ENCODE measurements at regions not wholly inside any gene's neighbourhood (a gene's known extent, or its start where the extent isn't known, plus 50 kb on each side); places are given as distances from the start of the nearest gene placed in this dataset.
"Not testable (repeated sequence)": the region's sequence is repeated elsewhere in the genome, so short reads cannot be mapped to it uniquely, and the experiment has no call there.

- Mint-ChIP-seq H3K27ac (no peak overlapping the region), H3K4me3 (no peak overlapping the region), H3K36me3 (ENCODE audit: insufficient read depth in 2 of 2) (peaks cover 0 to 4% of the 10 kb centered on the region in 2 donors), H3K9me3 (peaks cover 2 to 3% of the 10 kb centered on the region in 2 donors), H3K27me3 (ENCODE audit: low read depth) (no peaks in the 10 kb centered on the region), H3K4me1 (ENCODE audit: low read depth) (no peaks in the 10 kb centered on the region)
- no peak for ATAC-seq (replicated peaks in 1 of 2)
- no peak for DNase-seq
These were observed 129.4 kb upstream of the BCOR start for GRCh38 chrX:40227125-40227524.

GRCh38 chrX:40224658-40225057 is 126.9 kb upstream of the BCOR start:
- H3K36me3 Mint-ChIP-seq (ENCODE audit: insufficient read depth in 2 of 2) = peaks cover 0 to 6% of the 10 kb centered on the region in 2 donors
- no peaks in the 10 kb centered on the region for H3K4me1 Mint-ChIP-seq (ENCODE audit: low read depth)
- H3K27ac Mint-ChIP-seq = no peak overlapping the region
- DNase-seq (no peak), ATAC-seq (replicated peaks in 1 of 2) (no peak)
- H3K9me3 Mint-ChIP-seq = peaks cover 2 to 3% of the 10 kb centered on the region in 2 donors
- H3K4me3 Mint-ChIP-seq = no peak overlapping the region
- H3K27me3 Mint-ChIP-seq (ENCODE audit: low read depth) = no peaks in the 10 kb centered on the region

- not testable (repeated sequence) for ATAC-seq (replicated peaks in 1 of 2); H3K4me3 Mint-ChIP-seq; H3K4me1 Mint-ChIP-seq (ENCODE audit: low read depth); H3K36me3 Mint-ChIP-seq (ENCODE audit: insufficient read depth in 2 of 2); H3K9me3 Mint-ChIP-seq; H3K27me3 Mint-ChIP-seq (ENCODE audit: low read depth); DNase-seq; H3K27ac Mint-ChIP-seq
These were observed 124.9 kb upstream of the BCOR start for GRCh38 chrX:40222612-40223011.

- Mint-ChIP-seq H3K4me1 (ENCODE audit: low read depth) (no peaks in the 10 kb centered on the region), H3K9me3 (no peaks in the 10 kb centered on the region), H3K27ac (no peak overlapping the region), H3K27me3 (ENCODE audit: low read depth) (no peaks in the 10 kb centered on the region), H3K36me3 (ENCODE audit: insufficient read depth in 2 of 2) (no peaks in the 10 kb centered on the region), H3K4me3 (no peak overlapping the region)
- ATAC-seq (replicated peaks in 1 of 2) (no peak), DNase-seq (no peak)
These were observed 115.3 kb upstream of the BCOR start for GRCh38 chrX:40213092-40213491.

- Mint-ChIP-seq H3K36me3 (ENCODE audit: insufficient read depth in 2 of 2) (no peaks in the 10 kb centered on the region), H3K9me3 (no peaks in the 10 kb centered on the region), H3K27ac (no peak overlapping the region), H3K4me1 (ENCODE audit: low read depth) (peaks cover 7% of the 10 kb centered on the region), H3K4me3 (no peak overlapping the region), H3K27me3 (ENCODE audit: low read depth) (no peaks in the 10 kb centered on the region)
- DNase-seq (no peak), ATAC-seq (replicated peaks in 1 of 2) (no peak)
These were observed 112.3 kb upstream of the BCOR start for GRCh38 chrX:40209951-40210617.

GRCh38 chrX:40207626-40208025 is 109.9 kb upstream of the BCOR start:
- peak; percentile 41 to 63 for DNase-seq
- no peaks in the 10 kb centered on the region for H3K9me3 Mint-ChIP-seq

GRCh38 chrX:40205471-40205870 is 107.7 kb upstream of the BCOR start:
- Mint-ChIP-seq H3K4me3 (no peak overlapping the region), H3K27ac (no peak overlapping the region), H3K27me3 (ENCODE audit: low read depth) (no peaks in the 10 kb centered on the region), H3K36me3 (ENCODE audit: insufficient read depth in 2 of 2) (no peaks in the 10 kb centered on the region), H3K4me1 (ENCODE audit: low read depth) (peaks cover 14% of the 10 kb centered on the region), H3K9me3 (no peaks in the 10 kb centered on the region)
- no peak for ATAC-seq (replicated peaks in 1 of 2)
- DNase-seq = no peak

More at GRCh38 chrX:40207626-40208025, 109.9 kb upstream of the BCOR start:
- Mint-ChIP-seq H3K4me3 (no peak overlapping the region), H3K27me3 (ENCODE audit: low read depth) (no peaks in the 10 kb centered on the region), H3K36me3 (ENCODE audit: insufficient read depth in 2 of 2) (no peaks in the 10 kb centered on the region), H3K4me1 (ENCODE audit: low read depth) (peaks cover 11% of the 10 kb centered on the region), H3K27ac (no peak overlapping the region)
- ATAC-seq (replicated peaks in 1 of 2) = peak; percentile 93 to 96

GRCh38 chrX:40202456-40202855 is 104.7 kb upstream of the BCOR start:
- DNase-seq (peak; percentile 21 to 25), ATAC-seq (replicated peaks in 1 of 2) (peak; percentile 56 to 59)
- Mint-ChIP-seq H3K36me3 (ENCODE audit: insufficient read depth in 2 of 2) (no peaks in the 10 kb centered on the region), H3K4me1 (ENCODE audit: low read depth) (peaks cover 10% of the 10 kb centered on the region), H3K9me3 (no peaks in the 10 kb centered on the region), H3K27me3 (ENCODE audit: low read depth) (peaks cover 5% of the 10 kb centered on the region), H3K4me3 (no peak overlapping the region), H3K27ac (no peak overlapping the region)

GRCh38 chrX:40201329-40201885 is 103.6 kb upstream of the BCOR start:
- Mint-ChIP-seq H3K36me3 (ENCODE audit: insufficient read depth in 2 of 2) (no peaks in the 10 kb centered on the region), H3K27ac (no peak overlapping the region), H3K27me3 (ENCODE audit: low read depth) (peaks cover 5% of the 10 kb centered on the region), H3K4me3 (peak overlapping the region in 1 of 2 donors; percentile 17), H3K9me3 (no peaks in the 10 kb centered on the region), H3K4me1 (ENCODE audit: low read depth) (peaks cover 6% of the 10 kb centered on the region)
- ATAC-seq (replicated peaks in 1 of 2) = peak; percentile 94 to 96
- DNase-seq = peak; percentile 37 to 42

GRCh38 chrX:40199704-40200103 is 101.9 kb upstream of the BCOR start:
- peaks cover 6% of the 10 kb centered on the region for H3K4me1 Mint-ChIP-seq (ENCODE audit: low read depth)
- peaks cover 5% of the 10 kb centered on the region for H3K27me3 Mint-ChIP-seq (ENCODE audit: low read depth)
- DNase-seq (no peak), ATAC-seq (replicated peaks in 1 of 2) (no peak)
- no peak overlapping the region for H3K4me3 Mint-ChIP-seq
- no peaks in the 10 kb centered on the region for H3K9me3 Mint-ChIP-seq
- no peak overlapping the region for H3K27ac Mint-ChIP-seq
- H3K36me3 Mint-ChIP-seq (ENCODE audit: insufficient read depth in 2 of 2) = no peaks in the 10 kb centered on the region

GRCh38 chrX:40197071-40197470 is 99.3 kb upstream of the BCOR start:
- Mint-ChIP-seq H3K36me3 (ENCODE audit: insufficient read depth in 2 of 2) (no peaks in the 10 kb centered on the region), H3K4me3 (no peak overlapping the region), H3K27ac (no peak overlapping the region), H3K4me1 (ENCODE audit: low read depth) (no peaks in the 10 kb centered on the region), H3K27me3 (ENCODE audit: low read depth) (peaks cover 5% of the 10 kb centered on the region), H3K9me3 (peaks cover 0 to 2% of the 10 kb centered on the region in 2 donors)
- no peak for DNase-seq
- no peak for ATAC-seq (replicated peaks in 1 of 2)

- DNase-seq = no peak
These were observed 97.6 kb upstream of the BCOR start for GRCh38 chrX:40195368-40195767.

GRCh38 chrX:40192196-40192595 is 94.4 kb upstream of the BCOR start:
- peaks cover 18% of the 10 kb centered on the region for H3K4me1 Mint-ChIP-seq (ENCODE audit: low read depth)
- DNase-seq = no peak
- H3K27ac Mint-ChIP-seq = no peak overlapping the region
- peaks cover 7% of the 10 kb centered on the region for H3K27me3 Mint-ChIP-seq (ENCODE audit: low read depth)
- peaks cover 0 to 2% of the 10 kb centered on the region in 2 donors for H3K9me3 Mint-ChIP-seq
- no peaks in the 10 kb centered on the region for H3K36me3 Mint-ChIP-seq (ENCODE audit: insufficient read depth in 2 of 2)
- ATAC-seq (replicated peaks in 1 of 2) = no peak
- H3K4me3 Mint-ChIP-seq = no peak overlapping the region

More at GRCh38 chrX:40195368-40195767, 97.6 kb upstream of the BCOR start:
- Mint-ChIP-seq H3K27me3 (ENCODE audit: low read depth) (peaks cover 5% of the 10 kb centered on the region), H3K4me3 (no peak overlapping the region), H3K9me3 (peaks cover 0 to 2% of the 10 kb centered on the region in 2 donors), H3K36me3 (ENCODE audit: insufficient read depth in 2 of 2) (no peaks in the 10 kb centered on the region), H3K27ac (no peak overlapping the region), H3K4me1 (ENCODE audit: low read depth) (no peaks in the 10 kb centered on the region)
- no peak for ATAC-seq (replicated peaks in 1 of 2)

GRCh38 chrX:40189637-40190036 is 91.9 kb upstream of the BCOR start:
- Mint-ChIP-seq H3K27ac (no peak overlapping the region), H3K4me1 (ENCODE audit: low read depth) (peaks cover 18% of the 10 kb centered on the region), H3K4me3 (no peak overlapping the region), H3K9me3 (peaks cover 3 to 4% of the 10 kb centered on the region in 2 donors), H3K27me3 (ENCODE audit: low read depth) (peaks cover 7% of the 10 kb centered on the region), H3K36me3 (ENCODE audit: insufficient read depth in 2 of 2) (peaks cover 4 to 10% of the 10 kb centered on the region in 2 donors)
- no peak for DNase-seq
- no peak for ATAC-seq (replicated peaks in 1 of 2)
